Osteocyte (in vitro differentiated cells): ENCODE measurements at regions not wholly inside any gene's neighbourhood (a gene's known extent, or its start where the extent isn't known, plus 50 kb on each side); places are given as distances from the start of the nearest gene placed in this dataset.
A peak's percentile ranks its signal among the peaks of the same experiment; 100 is the strongest.

ENCODE experiments used
- DNase-seq: peaks from one replicate; pipeline ENCODE4 v3.0.0; 2021; ENCODE audit warnings: mixed read lengths; ENCODE audit not compliant: unreplicated experiment; ENCODE audit errors: extremely low spot score
- H3K27ac Mint-ChIP-seq: one replicate; pipeline ENCODE4 v1.8.0; 2021; ENCODE audit warnings: mild to moderate bottlenecking, mixed read lengths; ENCODE audit not compliant: unreplicated experiment
- H3K27me3 Mint-ChIP-seq: one replicate; pipeline ENCODE4 v1.8.0; 2021; ENCODE audit warnings: mixed read lengths; ENCODE audit not compliant: unreplicated experiment
- H3K36me3 Mint-ChIP-seq: one replicate; pipeline ENCODE4 v1.8.0; 2021; ENCODE audit warnings: mixed read lengths; ENCODE audit not compliant: unreplicated experiment
- H3K4me1 Mint-ChIP-seq: one replicate; pipeline ENCODE4 v1.8.0; 2021; ENCODE audit warnings: mixed read lengths; ENCODE audit not compliant: unreplicated experiment
- H3K4me3 Mint-ChIP-seq: one replicate; pipeline ENCODE4 v1.8.0; 2021; ENCODE audit warnings: mild to moderate bottlenecking, moderate library complexity, mixed read lengths; ENCODE audit not compliant: unreplicated experiment
- H3K9me3 Mint-ChIP-seq: one replicate; pipeline ENCODE4 v1.8.0; 2021; ENCODE audit warnings: mixed read lengths; ENCODE audit not compliant: unreplicated experiment
- TF ChIP-seq, protein P1 (sequence below): fragments of 200-600 bp; sonication (generic); IDR thresholded peaks from 2 replicates; pipeline ENCODE4 v1.5.0; 2021; ENCODE audit warnings: antibody characterized with exemption, mild to moderate bottlenecking, moderate library complexity

DNA sequence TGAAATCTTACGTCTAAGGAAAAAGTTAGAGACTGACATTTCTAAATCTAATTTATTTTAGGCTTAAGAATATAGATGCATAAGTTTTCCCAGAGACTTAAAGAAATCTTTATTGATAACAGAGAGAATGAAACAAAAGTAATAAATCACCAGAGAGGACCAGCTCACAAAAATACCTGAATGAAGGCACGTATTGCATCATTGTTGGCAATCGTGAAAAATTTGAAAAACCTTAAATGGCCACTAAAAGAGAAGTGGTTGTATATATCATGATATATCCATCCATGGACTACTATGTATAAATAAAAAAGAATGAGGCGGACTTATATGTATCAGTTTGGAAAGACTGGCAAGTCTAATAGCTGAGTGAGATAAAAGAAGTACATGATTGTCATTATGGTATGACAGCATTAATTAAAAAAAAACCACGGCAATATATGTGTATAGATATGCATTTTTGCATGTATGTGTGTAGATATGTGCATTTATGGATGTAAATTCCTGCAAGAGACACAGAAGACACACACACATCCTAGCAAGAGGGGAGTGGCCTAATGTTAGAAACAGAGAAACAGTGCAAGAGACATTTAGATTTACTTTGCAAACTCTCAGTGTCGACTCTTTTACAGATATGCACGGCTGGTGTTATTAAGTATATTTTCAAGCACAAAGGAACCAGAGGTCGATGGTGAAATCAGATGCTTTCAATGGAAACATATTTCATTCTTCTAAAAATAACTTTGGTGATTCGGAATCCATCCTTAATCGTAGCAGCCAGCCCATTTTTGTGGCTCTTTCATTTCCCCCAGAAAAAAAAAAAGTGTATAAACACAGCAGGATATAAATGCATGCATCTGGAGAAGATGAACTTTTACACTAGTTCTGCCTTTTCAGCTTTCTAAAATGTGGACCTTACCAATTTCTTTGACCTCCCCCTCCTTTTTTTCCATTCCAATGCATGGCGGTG is 156.1 kb upstream of the SALL4 start:
- Mint-ChIP-seq H3K9me3 (peaks cover 3% of the 10 kb centered on the region), H3K27me3 (no peaks in the 10 kb centered on the region), H3K27ac (peak overlapping the region; percentile 20), H3K36me3 (no peaks in the 10 kb centered on the region), H3K4me1 (peaks cover 30% of the 10 kb centered on the region), H3K4me3 (peak overlapping the region; percentile 54)
- DNase-seq: no peak
- TF ChIP-seq, protein P1, sequence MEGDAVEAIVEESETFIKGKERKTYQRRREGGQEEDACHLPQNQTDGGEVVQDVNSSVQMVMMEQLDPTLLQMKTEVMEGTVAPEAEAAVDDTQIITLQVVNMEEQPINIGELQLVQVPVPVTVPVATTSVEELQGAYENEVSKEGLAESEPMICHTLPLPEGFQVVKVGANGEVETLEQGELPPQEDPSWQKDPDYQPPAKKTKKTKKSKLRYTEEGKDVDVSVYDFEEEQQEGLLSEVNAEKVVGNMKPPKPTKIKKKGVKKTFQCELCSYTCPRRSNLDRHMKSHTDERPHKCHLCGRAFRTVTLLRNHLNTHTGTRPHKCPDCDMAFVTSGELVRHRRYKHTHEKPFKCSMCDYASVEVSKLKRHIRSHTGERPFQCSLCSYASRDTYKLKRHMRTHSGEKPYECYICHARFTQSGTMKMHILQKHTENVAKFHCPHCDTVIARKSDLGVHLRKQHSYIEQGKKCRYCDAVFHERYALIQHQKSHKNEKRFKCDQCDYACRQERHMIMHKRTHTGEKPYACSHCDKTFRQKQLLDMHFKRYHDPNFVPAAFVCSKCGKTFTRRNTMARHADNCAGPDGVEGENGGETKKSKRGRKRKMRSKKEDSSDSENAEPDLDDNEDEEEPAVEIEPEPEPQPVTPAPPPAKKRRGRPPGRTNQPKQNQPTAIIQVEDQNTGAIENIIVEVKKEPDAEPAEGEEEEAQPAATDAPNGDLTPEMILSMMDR: no peak

DNA sequence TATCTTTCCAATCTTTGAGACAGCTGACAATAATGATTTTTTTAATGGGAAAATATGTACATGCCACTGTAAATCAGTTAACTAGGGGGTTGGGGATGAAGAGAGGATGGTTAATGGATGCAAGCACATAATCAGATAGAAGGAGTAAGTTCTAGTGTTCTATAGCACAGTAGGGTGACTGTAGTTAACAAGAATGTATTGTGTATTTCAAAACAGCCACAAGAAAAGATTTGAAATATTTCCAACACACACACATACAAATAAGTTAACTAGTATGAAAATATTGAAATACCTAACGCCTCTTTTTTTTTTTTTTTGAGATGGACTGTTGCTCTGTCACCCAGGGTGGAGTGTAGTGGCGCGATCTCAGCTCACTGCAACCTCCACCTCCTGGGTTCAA is 153.4 kb upstream of the SALL4 start:
- no peak for DNase-seq
- H3K36me3 Mint-ChIP-seq: no peaks in the 10 kb centered on the region
- H3K27me3 Mint-ChIP-seq: no peaks in the 10 kb centered on the region
- H3K27ac Mint-ChIP-seq: no peak overlapping the region
- no peak overlapping the region for H3K4me3 Mint-ChIP-seq
- TF ChIP-seq, protein P1: no peak
- H3K4me1 Mint-ChIP-seq: peaks cover 20% of the 10 kb centered on the region
- H3K9me3 Mint-ChIP-seq: peaks cover 3% of the 10 kb centered on the region

- Mint-ChIP-seq H3K9me3 (peaks cover 3% of the 10 kb centered on the region), H3K27ac (no peak overlapping the region), H3K4me3 (no peak overlapping the region), H3K36me3 (no peaks in the 10 kb centered on the region), H3K27me3 (no peaks in the 10 kb centered on the region), H3K4me1 (peaks cover 12% of the 10 kb centered on the region)
- TF ChIP-seq, protein P1: no peak
- no peak for DNase-seq
Measured at GRCh38 chr20:51953731-51954340, 151.5 kb upstream of the SALL4 start.

- Mint-ChIP-seq H3K27me3 (no peaks in the 10 kb centered on the region), H3K4me3 (no peak overlapping the region), H3K36me3 (no peaks in the 10 kb centered on the region), H3K4me1 (peaks cover 5% of the 10 kb centered on the region), H3K27ac (no peak overlapping the region), H3K9me3 (peaks cover 3% of the 10 kb centered on the region)
- TF ChIP-seq, protein P1: no peak
- no peak for DNase-seq
Measured at GRCh38 chr20:51950926-51951325, 148.6 kb upstream of the SALL4 start.

DNA sequence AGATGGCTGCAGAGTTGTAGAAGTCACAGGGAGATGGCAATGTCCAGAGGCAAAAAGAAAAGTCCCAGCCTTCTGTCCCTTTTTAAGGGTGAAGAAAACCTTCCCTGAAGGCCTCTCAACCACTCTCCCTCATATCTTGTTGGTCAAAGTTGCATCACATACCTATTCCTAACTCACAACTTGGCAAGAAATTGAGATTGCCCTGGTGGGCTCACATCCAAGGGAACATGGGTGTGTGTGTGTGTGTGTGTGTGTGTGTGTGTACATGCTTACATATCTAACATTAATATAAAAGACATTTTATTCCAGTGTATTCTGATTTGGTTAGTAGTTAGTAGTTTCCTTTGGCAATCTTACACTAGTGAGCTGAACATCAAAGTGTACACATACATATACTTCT is 144.3 kb upstream of the SALL4 start:
- TF ChIP-seq, protein P1: no peak
- peak overlapping the region; percentile 47 for H3K27ac Mint-ChIP-seq
- DNase-seq: no peak
- no peaks in the 10 kb centered on the region for H3K9me3 Mint-ChIP-seq
- no peak overlapping the region for H3K4me3 Mint-ChIP-seq
- no peaks in the 10 kb centered on the region for H3K27me3 Mint-ChIP-seq
- no peaks in the 10 kb centered on the region for H3K36me3 Mint-ChIP-seq
- H3K4me1 Mint-ChIP-seq: peaks cover 22% of the 10 kb centered on the region
